Astrocyte (in vitro differentiated cells and primary cell): ENCODE measurements at regions not wholly inside any gene's neighbourhood (a gene's known extent, or its start where the extent isn't known, plus 50 kb on each side); places are given as distances from the start of the nearest gene placed in this dataset.
"Not testable (repeated sequence)": the region's sequence is repeated elsewhere in the genome, so short reads cannot be mapped to it uniquely, and the experiment has no call there.

Experiments used
- DNase-seq: peaks from one replicate; pipeline ENCODE4 v3.0.0-alpha.2; 2010; ENCODE audit warnings: low read depth
- FAIRE-seq: peaks from 2 replicates; lab custom pipeline; 2011; peaks lifted over from hg19 to GRCh38; lab: Jason Lieb, UNC
- H2AFZ ChIP-seq: 2 replicates; pipeline ENCODE4 v1.6.0; 2012; ENCODE audit warnings: low read depth, low read length, inconsistent platforms
- H3K27ac ChIP-seq: 2 replicates; pipeline ENCODE4 v1.5.1; 2011; ENCODE audit warnings: low read depth, low read length, inconsistent platforms
- H3K27me3 ChIP-seq: 2 replicates; pipeline ENCODE4 v1.6.0; 2011; ENCODE audit warnings: low read length, inconsistent platforms; ENCODE audit not compliant: insufficient read depth
- H3K36me3 ChIP-seq: 2 replicates; pipeline ENCODE4 v1.5.1; 2011; ENCODE audit warnings: low read length, inconsistent platforms; ENCODE audit not compliant: insufficient read depth
- H3K4me1 ChIP-seq: 2 replicates; pipeline ENCODE4 v1.5.1; 2011; ENCODE audit warnings: low read length, inconsistent platforms; ENCODE audit not compliant: insufficient read depth
- H3K4me2 ChIP-seq: 2 replicates; pipeline ENCODE4 v1.6.0; 2012; ENCODE audit warnings: low read length, inconsistent platforms
- H3K4me3 ChIP-seq: 2 replicates; pipeline ENCODE4 v1.5.1; 2011; ENCODE audit warnings: low read depth, mild to moderate bottlenecking, low read length, inconsistent platforms; ENCODE audit not compliant: insufficient read depth
- H3K79me2 ChIP-seq: 2 replicates; pipeline ENCODE4 v1.6.0; 2012; ENCODE audit warnings: mild to moderate bottlenecking, low read length, inconsistent platforms; ENCODE audit not compliant: insufficient read depth
- H3K9ac ChIP-seq: 2 replicates; pipeline ENCODE4 v1.6.0; 2012; ENCODE audit warnings: mild to moderate bottlenecking, low read length, inconsistent platforms
- H3K9me3 ChIP-seq: 2 replicates; pipeline ENCODE4 v1.5.1; 2012; ENCODE audit warnings: low read depth, mild to moderate bottlenecking, low read length, inconsistent platforms; ENCODE audit not compliant: insufficient read depth
- H4K20me1 ChIP-seq: 2 replicates; pipeline ENCODE4 v1.6.0; 2012; ENCODE audit warnings: low read length, inconsistent platforms; ENCODE audit not compliant: insufficient read depth
- H3K27ac Mint-ChIP-seq: one replicate; pipeline ENCODE4 v1.8.0; 2021; ENCODE audit warnings: mild to moderate bottlenecking, mixed read lengths; ENCODE audit not compliant: unreplicated experiment
- H3K27me3 Mint-ChIP-seq: one replicate; pipeline ENCODE4 v1.8.0; 2021; ENCODE audit warnings: low read depth, mixed read lengths; ENCODE audit not compliant: unreplicated experiment
- H3K36me3 Mint-ChIP-seq: one replicate; pipeline ENCODE4 v1.8.0; 2021; ENCODE audit warnings: low read depth, mixed read lengths; ENCODE audit not compliant: unreplicated experiment
- H3K4me1 Mint-ChIP-seq: one replicate; pipeline ENCODE4 v1.8.0; 2021; ENCODE audit warnings: low read depth, mixed read lengths; ENCODE audit not compliant: unreplicated experiment
- H3K4me3 Mint-ChIP-seq: one replicate; pipeline ENCODE4 v1.8.0; 2021; ENCODE audit warnings: mild to moderate bottlenecking, moderate library complexity, mixed read lengths; ENCODE audit not compliant: unreplicated experiment
- H3K9me3 Mint-ChIP-seq: one replicate; pipeline ENCODE4 v1.8.0; 2021; ENCODE audit warnings: mild to moderate bottlenecking, mixed read lengths; ENCODE audit not compliant: unreplicated experiment
- EZH2 ChIP-seq: IDR thresholded peaks from 2 replicates; pipeline ENCODE4 v1.6.1; 2012; ENCODE audit warnings: mild to moderate bottlenecking, low read length, inconsistent platforms; ENCODE audit not compliant: insufficient read depth
- TF ChIP-seq, protein P1 (sequence below): IDR thresholded peaks from 2 replicates; pipeline ENCODE4 v1.5.1; 2011; ENCODE audit warnings: low read depth, mild to moderate bottlenecking, inconsistent platforms, low read length, moderate library complexity; ENCODE audit not compliant: insufficient read depth

DNA sequence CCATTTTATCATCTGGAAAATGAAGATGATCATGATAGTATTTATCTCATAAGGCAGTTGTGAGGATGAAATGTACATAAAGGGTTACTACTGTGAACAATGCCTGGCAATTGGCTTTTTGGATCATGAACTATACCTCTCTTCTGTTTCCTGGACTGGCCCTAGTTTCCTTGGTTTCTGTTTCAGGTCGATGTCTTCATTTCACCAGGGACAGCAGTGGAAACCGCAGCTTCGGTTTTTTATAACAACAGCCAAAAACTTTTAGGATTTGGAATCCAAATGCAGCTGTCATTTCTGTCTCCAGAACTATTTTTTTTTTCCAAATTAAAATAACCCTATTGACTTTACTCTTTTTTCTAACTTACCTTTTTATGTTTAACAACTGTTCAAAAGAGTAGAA is 425.1 kb downstream of the RND3 start:
- peaks cover 11% of the 10 kb centered on the region for H3K4me1 ChIP-seq
- H3K9ac ChIP-seq: no peak overlapping the region
- FAIRE-seq (no peak), DNase-seq (no peak)
- no peak overlapping the region for H3K4me2 ChIP-seq
- TF ChIP-seq, protein P1, sequence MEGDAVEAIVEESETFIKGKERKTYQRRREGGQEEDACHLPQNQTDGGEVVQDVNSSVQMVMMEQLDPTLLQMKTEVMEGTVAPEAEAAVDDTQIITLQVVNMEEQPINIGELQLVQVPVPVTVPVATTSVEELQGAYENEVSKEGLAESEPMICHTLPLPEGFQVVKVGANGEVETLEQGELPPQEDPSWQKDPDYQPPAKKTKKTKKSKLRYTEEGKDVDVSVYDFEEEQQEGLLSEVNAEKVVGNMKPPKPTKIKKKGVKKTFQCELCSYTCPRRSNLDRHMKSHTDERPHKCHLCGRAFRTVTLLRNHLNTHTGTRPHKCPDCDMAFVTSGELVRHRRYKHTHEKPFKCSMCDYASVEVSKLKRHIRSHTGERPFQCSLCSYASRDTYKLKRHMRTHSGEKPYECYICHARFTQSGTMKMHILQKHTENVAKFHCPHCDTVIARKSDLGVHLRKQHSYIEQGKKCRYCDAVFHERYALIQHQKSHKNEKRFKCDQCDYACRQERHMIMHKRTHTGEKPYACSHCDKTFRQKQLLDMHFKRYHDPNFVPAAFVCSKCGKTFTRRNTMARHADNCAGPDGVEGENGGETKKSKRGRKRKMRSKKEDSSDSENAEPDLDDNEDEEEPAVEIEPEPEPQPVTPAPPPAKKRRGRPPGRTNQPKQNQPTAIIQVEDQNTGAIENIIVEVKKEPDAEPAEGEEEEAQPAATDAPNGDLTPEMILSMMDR: no peak
- no peak for TF ChIP-seq EZH2
- H3K27me3 ChIP-seq: no peaks in the 10 kb centered on the region
- Mint-ChIP-seq H3K9me3 (no peaks in the 10 kb centered on the region), H3K27me3 (no peaks in the 10 kb centered on the region), H3K4me1 (peaks cover 18% of the 10 kb centered on the region), H3K27ac (no peak overlapping the region), H3K4me3 (no peak overlapping the region), H3K36me3 (no peaks in the 10 kb centered on the region)
- H3K36me3 ChIP-seq: no peaks in the 10 kb centered on the region
- peak overlapping the region; percentile 42 for H2AFZ ChIP-seq
- no peaks in the 10 kb centered on the region for H3K79me2 ChIP-seq
- H3K27ac ChIP-seq: no peak overlapping the region
- no peaks in the 10 kb centered on the region for H4K20me1 ChIP-seq
- H3K9me3 ChIP-seq: no peaks in the 10 kb centered on the region
- no peak overlapping the region for H3K4me3 ChIP-seq

GRCh38 chr2:150060341-150060740 is 427.1 kb downstream of the RND3 start:
- DNase-seq: no peak
- Mint-ChIP-seq H3K27me3 (no peaks in the 10 kb centered on the region), H3K4me1 (peaks cover 18% of the 10 kb centered on the region), H3K9me3 (no peaks in the 10 kb centered on the region), H3K36me3 (no peaks in the 10 kb centered on the region), H3K27ac (peak overlapping the region; percentile 24), H3K4me3 (no peak overlapping the region)
- Histone ChIP-seq H3K36me3 (no peaks in the 10 kb centered on the region), H3K4me3 (no peak overlapping the region), H3K27ac (no peak overlapping the region), H3K9me3 (no peaks in the 10 kb centered on the region), H3K9ac (no peak overlapping the region), H2AFZ (no peak overlapping the region), H3K27me3 (no peaks in the 10 kb centered on the region), H4K20me1 (no peaks in the 10 kb centered on the region), H3K4me1 (peaks cover 11% of the 10 kb centered on the region), H3K4me2 (no peak overlapping the region), H3K79me2 (no peaks in the 10 kb centered on the region)
- TF ChIP-seq EZH2: no peak
- TF ChIP-seq, protein P1: no peak
- peak; percentile 20 for FAIRE-seq

DNA sequence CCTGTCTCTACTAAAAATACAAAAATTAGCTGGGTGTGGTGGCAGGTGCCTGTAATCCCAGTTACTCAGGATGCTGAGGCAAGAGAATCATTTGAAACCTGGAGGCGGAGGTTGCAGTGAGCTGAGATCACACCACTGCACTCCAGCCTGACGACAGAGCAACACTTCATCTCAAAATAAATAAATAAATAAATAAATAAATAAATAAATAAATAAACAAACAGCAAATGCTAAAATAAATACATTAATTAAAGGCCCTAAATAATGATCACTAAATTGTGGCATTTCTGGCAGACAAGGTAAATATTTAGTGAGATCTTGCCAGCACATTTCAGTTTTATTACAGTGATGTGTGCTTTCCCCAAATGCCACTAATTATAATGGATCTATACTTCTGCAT is 427.8 kb downstream of the RND3 start:
- not testable (repeated sequence) for H3K79me2 ChIP-seq, H4K20me1 ChIP-seq, H3K4me3 Mint-ChIP-seq, H3K9me3 ChIP-seq, H3K27ac ChIP-seq, H3K36me3 Mint-ChIP-seq, H3K9ac ChIP-seq, H3K4me2 ChIP-seq, H3K4me3 ChIP-seq, H3K27me3 Mint-ChIP-seq, H3K27me3 ChIP-seq, H3K27ac Mint-ChIP-seq, H3K9me3 Mint-ChIP-seq, H2AFZ ChIP-seq, DNase-seq, H3K36me3 ChIP-seq, FAIRE-seq
- peaks cover 18% of the 10 kb centered on the region for H3K4me1 Mint-ChIP-seq
- peaks cover 11% of the 10 kb centered on the region for H3K4me1 ChIP-seq
